ENCODE measurements at regions not wholly inside any gene's neighbourhood (a gene's known extent, or its start where the extent isn't known, plus 50 kb on each side); places are given as distances from the start of the nearest gene placed in this dataset.
"Not testable (repeated sequence)": the region's sequence is repeated elsewhere in the genome, so short reads cannot be mapped to it uniquely, and the experiment has no call there.

DNA sequence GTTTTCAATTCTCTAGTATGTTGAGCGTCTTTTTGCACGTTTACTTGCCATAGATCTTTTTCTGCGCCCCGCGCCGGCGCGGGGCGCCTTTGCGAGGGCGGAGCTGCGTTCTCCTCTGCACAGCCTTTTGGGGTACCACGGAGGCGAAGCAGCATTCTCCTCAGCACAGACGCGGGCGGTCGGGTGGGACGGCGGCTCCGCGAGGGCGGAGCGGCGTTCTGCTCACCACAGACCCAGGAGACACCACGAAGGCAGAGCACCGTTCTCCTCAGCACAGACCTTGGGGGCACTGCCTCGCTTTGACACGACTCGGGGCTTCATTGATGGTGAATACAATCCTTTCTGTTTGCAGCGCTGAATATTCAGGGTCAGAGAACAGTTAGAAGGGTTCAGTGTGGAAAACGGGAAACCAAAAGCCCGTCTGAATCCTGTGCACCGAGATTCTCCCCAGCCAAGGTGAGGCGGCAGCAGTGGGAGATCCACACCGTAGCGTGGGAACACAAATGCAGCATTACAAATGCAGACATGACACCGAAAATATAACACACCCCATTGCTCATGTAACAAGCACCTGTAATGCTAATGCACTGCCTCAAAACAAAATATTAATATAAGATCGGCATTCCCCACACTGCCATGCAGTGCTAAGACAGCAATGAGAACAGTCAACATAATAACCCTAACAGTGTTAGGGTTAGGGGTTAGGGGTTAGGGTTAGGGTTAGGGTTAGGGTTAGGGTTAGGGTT, 190.7 kb upstream of the VIPR2 start:
- DNase-seq, result not testable (repeated sequence)

- DNase-seq, result not testable (repeated sequence)
These were observed 188.3 kb upstream of the VIPR2 start for GRCh38 chr7:159332854-159333479.

DNA sequence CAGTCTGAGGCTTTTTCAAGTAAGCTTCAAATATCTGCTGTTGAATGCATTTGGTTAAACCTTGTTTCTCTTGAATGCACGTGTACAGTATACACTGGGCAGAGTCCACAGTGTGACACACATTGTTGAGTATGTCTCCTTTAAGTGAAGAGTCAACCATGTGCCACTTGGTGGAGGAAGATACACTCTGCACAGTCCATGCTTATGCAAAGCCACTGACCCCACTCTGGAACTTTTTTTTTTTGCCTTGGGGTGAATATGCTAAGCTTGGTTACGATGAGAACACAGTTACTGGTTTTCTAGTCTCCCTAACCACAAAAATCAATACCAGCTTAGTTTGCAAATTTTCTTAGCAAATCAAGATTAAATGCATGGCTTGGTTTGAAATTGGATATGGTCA, 186.8 kb upstream of the VIPR2 start:
- DNase-seq, result no peak

- DNase-seq, result no peak
These were observed 185.2 kb upstream of the VIPR2 start for GRCh38 chr7:159329818-159330378.

DNA sequence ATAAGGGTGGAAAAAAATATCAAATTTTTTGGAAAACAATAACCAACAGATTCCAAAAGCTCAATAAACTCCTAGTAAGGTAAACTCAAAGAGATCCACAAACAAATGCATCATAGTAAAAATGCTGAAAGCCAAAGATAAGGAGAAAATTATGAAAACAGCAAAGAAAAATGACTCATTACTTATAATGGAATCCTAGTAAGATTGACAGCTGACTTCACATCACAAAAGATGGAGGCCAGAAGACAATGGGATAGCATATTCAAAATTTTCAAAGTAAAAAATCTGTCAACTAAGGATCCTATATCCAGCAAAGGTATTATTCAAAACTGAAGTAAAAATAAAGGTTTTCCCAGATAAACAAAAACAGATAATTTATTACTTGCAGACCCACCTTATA, 183.4 kb upstream of the VIPR2 start:
- DNase-seq, result no peak

GRCh38 chr7:159323359-159323758, 178.7 kb upstream of the VIPR2 start:
- DNase-seq, result no peak

DNA sequence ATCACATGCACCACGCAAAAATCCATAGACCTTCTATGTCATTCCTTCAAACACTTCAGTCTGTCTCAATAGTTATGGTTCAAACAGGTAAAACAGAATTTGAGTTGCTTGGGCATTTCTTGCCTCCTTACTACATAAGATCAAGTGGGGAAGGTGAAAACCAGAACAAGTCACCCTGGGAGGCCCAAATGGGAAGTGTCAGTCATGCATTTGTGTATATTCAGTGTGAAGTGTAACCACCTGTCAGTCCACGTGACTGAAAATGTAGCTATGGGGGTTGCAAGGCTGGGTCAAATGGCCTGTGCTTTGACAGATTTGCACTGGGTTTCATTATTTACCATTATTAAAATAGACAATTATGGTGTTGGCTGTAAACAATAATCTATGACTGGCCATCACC, 176.6 kb upstream of the VIPR2 start:
- DNase-seq, result no peak

DNA sequence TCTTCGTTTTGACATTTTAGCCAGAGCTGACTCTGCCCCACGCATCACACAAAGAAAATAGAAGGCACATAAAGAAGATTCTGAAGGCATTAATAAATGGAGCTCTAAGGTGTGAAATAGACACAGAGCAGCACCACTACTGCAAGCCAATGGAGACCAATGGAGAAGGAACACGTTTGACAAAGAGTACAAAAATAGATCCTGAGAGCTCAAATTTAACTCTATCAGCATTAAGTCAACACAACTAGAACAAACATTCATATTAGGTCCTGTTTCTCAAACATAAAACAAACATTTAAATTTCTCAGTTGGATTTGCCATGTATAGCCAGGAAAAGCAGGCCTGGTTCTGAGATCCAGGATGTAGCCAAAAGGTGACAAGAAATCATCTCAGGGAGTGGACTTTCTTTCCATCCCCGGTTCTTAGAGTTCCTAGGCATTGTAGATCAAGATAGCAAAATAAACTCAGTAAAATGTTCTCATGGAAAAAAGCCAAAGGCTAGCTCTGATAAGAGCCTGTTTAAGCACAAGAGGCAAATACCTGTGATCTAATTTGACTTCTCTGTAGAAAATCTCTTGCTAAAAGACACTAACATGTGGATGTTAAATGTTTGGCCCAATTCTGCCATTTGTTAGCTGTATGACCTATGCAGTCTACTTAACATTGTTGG, 174.2 kb upstream of the VIPR2 start:
- no peak for DNase-seq

DNA sequence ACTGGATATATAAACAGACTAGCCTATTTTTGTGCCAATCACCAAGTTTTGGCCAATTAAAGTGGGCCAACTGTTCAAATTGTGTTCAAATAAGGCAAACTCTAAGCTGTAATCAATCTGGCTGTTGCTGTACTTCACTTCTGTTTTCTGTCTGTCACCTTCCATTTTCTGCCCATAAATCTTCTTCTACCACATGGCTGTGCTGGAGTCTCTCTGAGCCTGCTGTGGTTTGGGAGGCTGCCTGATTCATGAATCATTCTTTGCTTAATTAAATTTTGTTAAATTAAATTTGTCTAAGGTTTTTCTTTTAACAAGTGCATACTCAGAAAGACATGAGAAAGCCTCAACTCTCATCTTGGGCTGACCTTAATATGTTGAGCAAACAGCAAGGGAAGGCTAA, 172.6 kb upstream of the VIPR2 start:
- DNase-seq, result no peak

DNA sequence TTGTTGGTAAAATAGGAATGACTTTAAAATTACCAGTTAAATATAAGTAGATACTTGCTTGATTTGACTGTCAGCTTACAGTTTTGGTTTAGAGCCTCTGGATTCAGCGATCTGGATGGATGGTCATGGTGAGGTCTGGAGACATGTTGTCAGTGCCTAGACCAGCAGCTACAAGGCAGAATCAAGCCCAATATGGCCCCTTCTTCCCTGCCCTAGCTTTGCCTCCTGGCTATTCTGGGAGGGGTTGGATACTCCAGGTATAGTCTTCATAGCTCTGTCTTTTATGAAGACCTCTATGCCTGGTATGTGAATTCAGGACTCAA, 166.5 kb upstream of the VIPR2 start:
- no peak for DNase-seq

GRCh38 chr7:159310457-159311171, 165.9 kb upstream of the VIPR2 start:
- no peak for DNase-seq

- not testable (repeated sequence) for DNase-seq
These were observed 164.5 kb upstream of the VIPR2 start for GRCh38 chr7:159309214-159309613.

DNA sequence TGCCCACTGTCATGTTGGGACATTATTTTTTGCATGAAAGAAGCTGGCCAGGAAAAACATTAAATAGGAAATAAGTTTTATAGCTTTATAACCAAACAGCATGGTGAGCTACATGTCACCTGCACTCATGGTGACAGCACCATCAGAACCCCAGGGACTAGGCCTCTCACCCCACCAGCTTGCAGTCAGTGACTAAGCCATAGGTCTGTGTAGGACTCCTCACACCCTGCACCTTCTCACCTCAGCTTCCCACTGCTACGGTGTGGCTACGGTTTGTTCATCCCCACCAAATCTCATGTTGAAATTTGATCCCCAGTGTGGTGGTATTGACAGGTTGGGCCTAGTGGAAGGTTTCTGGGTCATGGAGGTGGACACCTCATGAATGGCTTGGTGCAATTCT, 161.3 kb upstream of the VIPR2 start:
- no peak for DNase-seq

- not testable (repeated sequence) for DNase-seq
These were observed 160.5 kb upstream of the VIPR2 start for GRCh38 chr7:159305185-159305584.

GRCh38 chr7:159303510-159303909, 158.8 kb upstream of the VIPR2 start:
- not testable (repeated sequence) for DNase-seq

GRCh38 chr7:159296093-159296681, 151.5 kb upstream of the VIPR2 start:
- DNase-seq, result no peak

DNA sequence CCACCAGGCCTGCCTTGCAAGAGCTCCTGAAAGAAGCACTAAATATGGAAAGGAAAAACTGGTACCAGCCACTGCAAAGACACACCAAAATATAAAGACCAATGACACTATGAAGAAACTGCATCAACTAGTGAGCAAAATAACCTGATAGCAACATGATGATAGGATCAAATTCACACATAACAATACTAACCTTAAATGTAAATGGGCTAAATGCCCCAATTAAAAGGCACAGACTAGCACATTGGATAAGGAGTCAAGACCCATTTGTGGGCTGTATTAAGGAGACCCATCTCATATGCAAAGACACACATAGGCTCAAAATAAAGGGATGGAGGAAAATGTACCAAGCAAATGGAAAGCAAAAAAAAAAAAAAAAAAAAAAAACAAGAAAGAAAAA, 141.8 kb upstream of the VIPR2 start:
- not testable (repeated sequence) for DNase-seq

- DNase-seq, result no peak
These were observed 136.9 kb upstream of the VIPR2 start for GRCh38 chr7:159281573-159281972.

DNA sequence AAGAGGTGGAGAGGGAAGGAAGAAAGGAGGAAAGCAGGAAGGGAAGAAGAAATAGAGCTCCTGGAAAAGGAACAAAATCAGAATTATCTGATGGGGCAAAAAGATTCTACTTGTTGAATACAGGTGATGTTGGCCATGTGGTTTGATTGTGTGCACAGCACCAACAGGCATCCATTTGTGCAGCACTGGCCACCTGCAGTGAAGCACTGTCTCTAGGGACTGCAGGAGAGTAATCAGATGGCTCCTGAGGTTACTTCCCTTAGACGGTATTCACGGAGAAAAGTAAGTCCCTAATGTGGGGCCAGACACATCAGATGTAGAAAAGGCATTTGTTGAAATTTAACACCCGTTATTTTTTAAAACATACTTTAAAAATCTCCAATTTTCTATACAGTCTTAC, 135.3 kb upstream of the VIPR2 start:
- DNase-seq, result no peak

DNA sequence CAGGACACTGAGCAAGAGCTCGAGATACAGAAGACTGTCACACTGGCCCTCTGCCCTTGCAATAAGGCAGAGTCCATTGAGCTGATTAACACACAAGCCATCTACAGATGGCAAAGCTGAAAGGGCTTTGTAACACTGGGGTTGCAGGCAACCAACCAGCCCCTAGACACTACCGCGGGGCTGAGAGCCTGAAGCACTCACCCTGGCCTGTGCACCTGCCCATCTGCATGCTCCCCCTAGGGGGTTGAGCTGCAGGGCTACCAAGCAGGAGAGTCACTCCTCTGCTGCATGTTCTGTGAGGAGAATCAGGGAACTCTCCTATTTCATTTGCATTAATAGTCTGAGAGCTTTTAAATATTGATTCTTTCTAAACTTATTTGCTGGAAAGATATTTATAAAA, 128.1 kb upstream of the VIPR2 start:
- DNase-seq, result no peak

- no peak for DNase-seq
These were observed 127.1 kb upstream of the VIPR2 start for GRCh38 chr7:159271781-159272180.

DNA sequence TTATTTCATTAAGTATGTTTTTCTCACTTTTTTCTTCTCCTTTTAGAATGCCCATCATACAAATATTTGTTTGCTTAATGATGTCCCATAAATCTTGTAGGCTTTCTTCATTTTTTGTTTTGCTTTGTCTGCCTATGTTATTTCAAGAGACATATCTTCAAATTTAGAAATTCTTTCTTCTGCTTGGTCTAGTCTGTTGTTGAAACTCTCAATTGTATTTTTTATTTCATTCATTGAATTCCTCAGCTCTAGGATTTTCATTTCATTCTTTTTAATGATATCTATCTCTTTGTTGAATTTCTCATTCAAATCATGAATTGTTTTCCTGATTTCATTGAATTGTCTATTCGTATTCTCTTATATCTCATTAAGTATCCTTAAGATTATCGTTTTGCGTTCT, 125.1 kb upstream of the VIPR2 start:
- DNase-seq, result no peak

GRCh38 chr7:159263430-159263829, 118.8 kb upstream of the VIPR2 start:
- DNase-seq, result no peak

All from stimulated activated CD8-positive, alpha-beta memory T cell treated with anti-CD3 and anti-CD28 coated beads, Interleukin-4, amount 100 ng/mL, for 48 hours (primary cell).